Gastroesophageal sphincter (tissue), 4 donors: ENCODE measurements at regions not wholly inside any gene's neighbourhood (a gene's known extent, or its start where the extent isn't known, plus 50 kb on each side); places are given as distances from the start of the nearest gene placed in this dataset.

ENCODE experiments used
- ATAC-seq: fragments of 150-250 bp; one replicate; pipeline ENCODE4 v1.9.1; 2016; ENCODE audit warnings: mild to moderate bottlenecking, moderate library complexity
- H3K27ac ChIP-seq, 4 donors: fragments of 200-600 bp; sonication (generic) in 3 of 4; 1 replicate in 3 of 4; 2 replicates in 1 of 4; pipeline ENCODE4 v1.5.1; 2016 to 2019
- H3K27me3 ChIP-seq: fragments of 200-600 bp; sonication (generic); one replicate; pipeline ENCODE4 v1.5.1; 2019
- H3K36me3 ChIP-seq, 2 donors: fragments of 200-600 bp; sonication (generic); one replicate each; pipeline ENCODE4 v1.5.1; 2019; ENCODE audit warnings: control low read depth in 1 of 2
- H3K4me1 ChIP-seq, 3 donors: fragments of 200-600 bp; sonication (generic); 1 replicate in 2 of 3; 2 replicates in 1 of 3; pipeline ENCODE4 v1.5.1; 2016 to 2019; ENCODE audit warnings: control low read depth in 2 of 3
- H3K4me3 ChIP-seq, 2 donors: fragments of 200-600 bp; sonication (generic); one replicate each; pipeline ENCODE4 v1.5.1; 2019; ENCODE audit warnings: mild to moderate bottlenecking in 1 of 2, moderate library complexity in 1 of 2
- H3K9me3 ChIP-seq, 3 donors: fragments of 200-600 bp; sonication (generic); one replicate each; pipeline ENCODE4 v1.5.1; 2017 to 2019; ENCODE audit warnings: control low read depth in 2 of 3
- CTCF ChIP-seq, 4 experiments: fragments of 200-600 bp in 2 of 4; fragments of 450-650 bp in 2 of 4; sonication (generic) in 1 of 4; IDR thresholded peaks; one replicate each; pipeline ENCODE4 v1.5.1; 2017 to 2019; ENCODE audit warnings: antibody characterized with exemption in 4 of 4, mild to moderate bottlenecking in 2 of 4, moderate library complexity in 2 of 4
- EP300 ChIP-seq: sonication (generic); formaldehyde crosslinking; IDR thresholded peaks from one replicate; pipeline ENCODE4 v1.6.1; 2017; ENCODE audit warnings: antibody characterized with exemption, mild to moderate bottlenecking
- POLR2A ChIP-seq, 2 donors: fragments of 450-650 bp; IDR thresholded peaks; one replicate each; pipeline ENCODE4 v1.6.1; 2017; ENCODE audit warnings: antibody characterized with exemption in 2 of 2, mild to moderate bottlenecking in 2 of 2, moderate library complexity in 1 of 2
- POLR2AphosphoS5 ChIP-seq: sonication (generic); formaldehyde crosslinking; IDR thresholded peaks from one replicate; pipeline ENCODE4 v1.6.1; 2017; ENCODE audit warnings: antibody characterized with exemption
- WGBS, 2 donors: methylation state at CpG; one replicate each; pipeline ENCODE4 v1.1.5; 2018; ENCODE audit warnings: low coverage in 1 of 2; 5-methylcytosine and 5-hydroxymethylcytosine counted together

DNA sequence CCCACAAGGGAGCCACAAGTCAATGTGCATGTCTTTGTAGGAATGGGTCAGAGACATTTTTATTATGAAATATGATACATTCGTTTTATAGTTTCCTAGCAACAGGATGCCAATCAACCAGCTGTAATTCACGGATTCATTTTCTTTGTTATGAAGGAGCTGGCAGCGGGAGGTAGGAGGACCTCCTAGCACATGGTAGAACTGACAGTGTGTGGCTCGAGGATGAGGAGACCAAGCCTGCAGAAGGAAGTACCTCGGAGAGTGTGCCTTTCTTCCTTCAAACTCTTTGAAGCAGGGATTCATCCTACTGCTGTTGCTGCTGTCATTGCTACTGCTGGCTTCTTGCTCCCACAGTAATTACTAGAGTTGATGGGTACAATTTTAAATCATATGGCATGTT lies 504.8 kb upstream of the KLHL29 start:
- ATAC-seq = no peak
- no peaks in the 10 kb centered on the region for H3K27me3 ChIP-seq
- TF ChIP-seq POLR2AphosphoS5 (no peak), CTCF (IDR thresholded peaks at IDR 0.05) (no peak), POLR2A (IDR thresholded peaks at IDR 0.05) (no peak), EP300 (no peak)
- no peak overlapping the region for H3K4me3 ChIP-seq
- WGBS, 2 donors = 80 to 93% methylated on average over 3 to 4 of the region's 5 CpGs
- H3K9me3 ChIP-seq = peaks cover 0 to 12% (median 0%) of the 10 kb centered on the region in 3 donors
- no peaks in the 10 kb centered on the region for H3K36me3 ChIP-seq
- peaks cover 0 to 7% (median 0%) of the 10 kb centered on the region in 3 donors for H3K4me1 ChIP-seq
- no peak overlapping the region for H3K27ac ChIP-seq

GRCh38 chr2:22882011-22882410 lies 503.0 kb upstream of the KLHL29 start:
- Histone ChIP-seq H3K27ac (no peak overlapping the region), H3K4me1 (peaks cover 0 to 7% (median 0%) of the 10 kb centered on the region in 3 donors), H3K27me3 (no peaks in the 10 kb centered on the region), H3K9me3 (no peaks in the 10 kb centered on the region), H3K36me3 (no peaks in the 10 kb centered on the region), H3K4me3 (no peak overlapping the region)
- WGBS, 2 donors = 78 to 84% methylated on average over 1 to 2 of the region's 2 CpGs
- ATAC-seq = no peak
- TF ChIP-seq POLR2A (IDR thresholded peaks at IDR 0.05) (no peak), POLR2AphosphoS5 (no peak), CTCF (IDR thresholded peaks at IDR 0.05) (no peak), EP300 (no peak)

GRCh38 chr2:22882643-22883042 lies 502.3 kb upstream of the KLHL29 start:
- H3K4me3 ChIP-seq = no peak overlapping the region
- H3K36me3 ChIP-seq = no peaks in the 10 kb centered on the region
- H3K9me3 ChIP-seq = no peaks in the 10 kb centered on the region
- no peak for ATAC-seq
- peaks cover 0 to 7% (median 0%) of the 10 kb centered on the region in 3 donors for H3K4me1 ChIP-seq
- no peak for TF ChIP-seq EP300
- H3K27me3 ChIP-seq = no peaks in the 10 kb centered on the region
- 13 to 26% methylated on average over 1 of the region's 1 CpG for WGBS, 2 donors
- no peak overlapping the region for H3K27ac ChIP-seq

GRCh38 chr2:22883054-22883453 lies 501.9 kb upstream of the KLHL29 start:
- Histone ChIP-seq H3K4me3 (no peak overlapping the region), H3K9me3 (no peaks in the 10 kb centered on the region), H3K27me3 (no peaks in the 10 kb centered on the region), H3K36me3 (no peaks in the 10 kb centered on the region), H3K4me1 (peaks cover 0 to 7% (median 0%) of the 10 kb centered on the region in 3 donors), H3K27ac (no peak overlapping the region)
- ATAC-seq = no peak
- TF ChIP-seq POLR2A (IDR thresholded peaks at IDR 0.05) (no peak), EP300 (no peak), POLR2AphosphoS5 (no peak), CTCF (IDR thresholded peaks at IDR 0.05) (no peak)
- WGBS, 2 donors = 59 to 72% methylated on average over 5 of the region's 5 CpGs

GRCh38 chr2:22885245-22885644 lies 499.7 kb upstream of the KLHL29 start:
- ATAC-seq = no peak
- H3K9me3 ChIP-seq = no peaks in the 10 kb centered on the region
- no peak overlapping the region for H3K27ac ChIP-seq
- TF ChIP-seq CTCF (IDR thresholded peaks at IDR 0.05) = no peak
- no peak for TF ChIP-seq EP300
- no peak for TF ChIP-seq POLR2A (IDR thresholded peaks at IDR 0.05)
- TF ChIP-seq POLR2AphosphoS5 = no peak
- no peak overlapping the region for H3K4me3 ChIP-seq
- H3K36me3 ChIP-seq = no peaks in the 10 kb centered on the region
- 67 to 92% methylated on average over 1 of the region's 1 CpG for WGBS, 2 donors
- no peaks in the 10 kb centered on the region for H3K27me3 ChIP-seq
- peaks cover 0 to 7% (median 0%) of the 10 kb centered on the region in 3 donors for H3K4me1 ChIP-seq
